CD14-positive monocyte (primary cell): ENCODE measurements at regions not wholly inside any gene's neighbourhood (a gene's known extent, or its start where the extent isn't known, plus 50 kb on each side); places are given as distances from the start of the nearest gene placed in this dataset.

ENCODE experiments used
- DNase-seq, 3 donors: peaks; one replicate each; pipeline ENCODE4 v3.0.0-alpha.2; 2011 to 2022
- H2AFZ ChIP-seq: 2 replicates; pipeline ENCODE4 v1.6.0; 2012; ENCODE audit warnings: mild to moderate bottlenecking, low read depth, low read length, inconsistent platforms; ENCODE audit not compliant: insufficient read depth, poor library complexity, severe bottlenecking
- H3K27ac ChIP-seq, 2 donors: 1 replicate in 1 of 2; 2 replicates in 1 of 2; pipeline ENCODE4 v1.5.1; 2012 to 2013; ENCODE audit warnings: low read length in 2 of 2, control low read depth in 1 of 2, inconsistent platforms in 1 of 2, low read depth in 1 of 2, mild to moderate bottlenecking in 1 of 2
- H3K27me3 ChIP-seq, 2 donors: one replicate each; pipeline versions ENCODE4 v1.6.0 to v1.6.1; 2011 to 2013; ENCODE audit warnings: low read length in 2 of 2; ENCODE audit not compliant: control insufficient read depth in 2 of 2, insufficient read depth in 2 of 2
- H3K36me3 ChIP-seq, 2 donors: replicated peaks in 1 of 2; 1 replicate in 1 of 2; 2 replicates in 1 of 2; pipeline versions ENCODE4 v1.5.1 to v1.6.1; 2012 to 2013; ENCODE audit warnings: low read length in 2 of 2, control low read depth in 1 of 2, inconsistent platforms in 1 of 2, mild to moderate bottlenecking in 1 of 2; ENCODE audit not compliant: insufficient read depth in 2 of 2, control insufficient read depth in 1 of 2
- H3K4me1 ChIP-seq, 2 donors: 1 replicate in 1 of 2; 2 replicates in 1 of 2; pipeline versions ENCODE4 v1.5.1 to v1.6.1; 2012 to 2013; ENCODE audit warnings: low read length in 2 of 2, control low read depth in 1 of 2, inconsistent platforms in 1 of 2, mild to moderate bottlenecking in 1 of 2, moderate library complexity in 1 of 2; ENCODE audit not compliant: insufficient read depth in 2 of 2, control insufficient read depth in 1 of 2
- H3K4me2 ChIP-seq: replicated peaks from 2 replicates; pipeline ENCODE3; 2012; ENCODE audit warnings: low read length, moderate library complexity, mild to moderate bottlenecking; ENCODE audit not compliant: poor library complexity, severe bottlenecking; ENCODE audit errors: extremely low read depth
- H3K4me3 ChIP-seq, 3 experiments: fragments of 200-600 bp in 1 of 3; sonication (generic) in 1 of 3; replicated peaks in 1 of 3; 1 replicate in 2 of 3; 2 replicates in 1 of 3; pipeline ENCODE4 v1.5.1; 2011 to 2013; ENCODE audit warnings: low read length in 3 of 3, mild to moderate bottlenecking in 3 of 3, control low read depth in 2 of 3, low read depth in 2 of 3, inconsistent platforms in 1 of 3, moderate library complexity in 1 of 3
- H3K79me2 ChIP-seq: 2 replicates; pipeline ENCODE4 v1.6.0; 2012; ENCODE audit warnings: mild to moderate bottlenecking, control low read depth, inconsistent platforms, low read length, moderate library complexity; ENCODE audit not compliant: insufficient read depth
- H3K9ac ChIP-seq: 2 replicates; pipeline ENCODE4 v1.6.0; 2017; ENCODE audit warnings: low read length, mild to moderate bottlenecking; ENCODE audit not compliant: insufficient read depth, poor library complexity, severe bottlenecking
- H3K9me3 ChIP-seq, 2 donors: replicated peaks in 1 of 2; 1 replicate in 1 of 2; 2 replicates in 1 of 2; pipeline versions ENCODE4 v1.5.1 to v1.6.1; 2012 to 2013; ENCODE audit warnings: low read length in 2 of 2, control low read depth in 1 of 2; ENCODE audit not compliant: control insufficient read depth in 1 of 2, insufficient read depth in 1 of 2
- H4K20me1 ChIP-seq: 2 replicates; pipeline ENCODE4 v1.6.0; 2012; ENCODE audit warnings: mild to moderate bottlenecking, low read length, control low read depth, moderate library complexity; ENCODE audit not compliant: insufficient read depth
- H3K27ac Mint-ChIP-seq, 7 donors: one replicate each; pipeline ENCODE4 v1.8.0; 2020; ENCODE audit warnings: mild to moderate bottlenecking in 7 of 7, mixed read lengths in 7 of 7, moderate library complexity in 6 of 7, inconsistent platforms in 2 of 7
- H3K27me3 Mint-ChIP-seq, 3 donors: one replicate each; pipeline ENCODE4 v1.8.0; 2021 to 2022; ENCODE audit warnings: low read depth in 3 of 3, mild to moderate bottlenecking in 3 of 3, mixed read lengths in 3 of 3, moderate library complexity in 3 of 3, inconsistent platforms in 1 of 3
- H3K36me3 Mint-ChIP-seq, 2 donors: one replicate each; pipeline ENCODE4 v1.8.0; 2020; ENCODE audit warnings: mixed read lengths in 2 of 2, inconsistent platforms in 1 of 2, mild to moderate bottlenecking in 1 of 2
- H3K4me1 Mint-ChIP-seq: one replicate; pipeline ENCODE4 v1.8.0; 2020; ENCODE audit warnings: mild to moderate bottlenecking, mixed read lengths
- H3K4me3 Mint-ChIP-seq, 2 donors: one replicate each; pipeline ENCODE4 v1.8.0; 2020; ENCODE audit warnings: mild to moderate bottlenecking in 2 of 2, mixed read lengths in 2 of 2, moderate library complexity in 1 of 2
- H3K9me3 Mint-ChIP-seq, 7 donors: one replicate each; pipeline ENCODE4 v1.8.0; 2020 to 2022; ENCODE audit warnings: mixed read lengths in 7 of 7, mild to moderate bottlenecking in 6 of 7, moderate library complexity in 6 of 7, inconsistent platforms in 2 of 7
- WGBS: methylation state at CpG from one replicate; pipeline ENCODE4 v1.1.5; 2013; ENCODE audit warnings: missing lambda C conversion rate; ENCODE audit not compliant: insufficient coverage; 5-methylcytosine and 5-hydroxymethylcytosine counted together
- intact Hi-C, 2 donors: fragments of 100-400 bp; cut with micrococcal nuclease; formaldehyde crosslinking; loops; one replicate each; pipeline versions ENCODE4 v1.15.0 to v1.15.1; 2023
- TF ChIP-seq, protein P1 (sequence below): fragments of 200-600 bp; IDR thresholded peaks from one replicate; pipeline ENCODE4 v1.8.0; 2022; ENCODE audit warnings: antibody characterized with exemption, mild to moderate bottlenecking

DNA sequence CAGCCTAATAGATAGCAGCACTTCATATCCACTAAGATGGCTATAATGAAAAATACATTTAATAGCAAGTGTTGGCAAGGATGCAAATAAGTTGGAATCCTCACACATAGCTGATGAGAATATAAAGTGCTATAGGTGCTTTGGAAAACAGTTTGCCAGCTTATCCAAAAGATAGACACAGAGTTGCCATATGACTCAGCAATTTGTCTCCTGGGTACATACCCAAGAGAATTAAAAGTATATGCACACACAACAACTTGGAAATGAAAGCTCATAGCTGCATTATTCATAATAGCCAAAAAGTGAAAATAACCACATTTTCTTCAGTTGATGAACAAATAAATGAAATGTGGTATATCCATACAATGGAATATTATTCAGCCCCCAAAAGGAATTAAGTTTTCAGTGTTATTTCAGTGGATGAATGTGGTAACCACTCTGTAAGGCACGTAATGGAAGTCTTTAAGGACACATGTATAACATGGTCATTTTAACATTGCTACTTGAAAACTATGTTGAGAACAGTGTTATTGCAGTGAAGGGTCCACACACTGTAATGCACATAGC is 320.9 kb upstream of the ADGRL3 start:
- Histone ChIP-seq H4K20me1 (no peaks in the 10 kb centered on the region), H3K79me2 (no peaks in the 10 kb centered on the region), H3K27ac (no peak overlapping the region), H3K4me3 (no peak overlapping the region), H3K27me3 (no peaks in the 10 kb centered on the region), H2AFZ (no peak overlapping the region), H3K9me3 (peaks cover 0 to 8% of the 10 kb centered on the region in 2 donors), H3K9ac (no peak overlapping the region), H3K4me1 (no peaks in the 10 kb centered on the region), H3K4me2 (no peak overlapping the region), H3K36me3 (no peaks in the 10 kb centered on the region)
- intact Hi-C loops: no loop called here
- no CpG with 5 or more reads among the region's 1 CpG for WGBS
- Mint-ChIP-seq H3K36me3 (no peaks in the 10 kb centered on the region), H3K4me3 (no peak overlapping the region), H3K4me1 (no peaks in the 10 kb centered on the region), H3K27me3 (peaks cover 0 to 2% (median 0%) of the 10 kb centered on the region in 3 donors), H3K27ac (no peak overlapping the region), H3K9me3 (peaks cover 0 to 6% (median 0%) of the 10 kb centered on the region in 7 donors)
- TF ChIP-seq, protein P1, sequence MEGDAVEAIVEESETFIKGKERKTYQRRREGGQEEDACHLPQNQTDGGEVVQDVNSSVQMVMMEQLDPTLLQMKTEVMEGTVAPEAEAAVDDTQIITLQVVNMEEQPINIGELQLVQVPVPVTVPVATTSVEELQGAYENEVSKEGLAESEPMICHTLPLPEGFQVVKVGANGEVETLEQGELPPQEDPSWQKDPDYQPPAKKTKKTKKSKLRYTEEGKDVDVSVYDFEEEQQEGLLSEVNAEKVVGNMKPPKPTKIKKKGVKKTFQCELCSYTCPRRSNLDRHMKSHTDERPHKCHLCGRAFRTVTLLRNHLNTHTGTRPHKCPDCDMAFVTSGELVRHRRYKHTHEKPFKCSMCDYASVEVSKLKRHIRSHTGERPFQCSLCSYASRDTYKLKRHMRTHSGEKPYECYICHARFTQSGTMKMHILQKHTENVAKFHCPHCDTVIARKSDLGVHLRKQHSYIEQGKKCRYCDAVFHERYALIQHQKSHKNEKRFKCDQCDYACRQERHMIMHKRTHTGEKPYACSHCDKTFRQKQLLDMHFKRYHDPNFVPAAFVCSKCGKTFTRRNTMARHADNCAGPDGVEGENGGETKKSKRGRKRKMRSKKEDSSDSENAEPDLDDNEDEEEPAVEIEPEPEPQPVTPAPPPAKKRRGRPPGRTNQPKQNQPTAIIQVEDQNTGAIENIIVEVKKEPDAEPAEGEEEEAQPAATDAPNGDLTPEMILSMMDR: no peak
- DNase-seq: no peak

DNA sequence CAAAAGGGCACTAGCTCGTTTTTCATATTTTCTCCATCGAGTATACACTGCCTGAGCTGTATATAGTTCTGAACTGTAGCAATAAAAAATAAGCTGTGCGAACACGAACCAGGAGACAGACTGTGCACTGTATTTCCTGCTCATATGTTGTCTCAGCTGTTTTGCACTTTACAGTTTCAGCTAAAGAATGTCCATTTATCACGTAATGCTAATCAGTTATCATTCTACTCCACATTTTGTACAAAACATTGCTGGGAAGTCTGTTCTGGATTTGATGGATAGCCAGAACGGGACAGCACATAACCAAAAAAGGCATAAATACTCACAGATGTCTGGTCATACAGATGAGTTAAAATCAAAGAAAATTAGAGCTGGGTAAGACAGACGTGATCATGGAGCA is 315.5 kb upstream of the ADGRL3 start:
- DNase-seq: no peak
- Mint-ChIP-seq H3K27me3 (peaks cover 0 to 1% (median 0%) of the 10 kb centered on the region in 3 donors), H3K27ac (no peak overlapping the region), H3K4me3 (no peak overlapping the region), H3K9me3 (peaks cover 0 to 8% (median 1%) of the 10 kb centered on the region in 7 donors), H3K4me1 (no peaks in the 10 kb centered on the region), H3K36me3 (no peaks in the 10 kb centered on the region)
- no peak overlapping the region for H3K27ac ChIP-seq
- no peaks in the 10 kb centered on the region for H3K79me2 ChIP-seq
- no peak overlapping the region for H3K4me3 ChIP-seq
- no peaks in the 10 kb centered on the region for H3K36me3 ChIP-seq
- H2AFZ ChIP-seq: no peak overlapping the region
- intact Hi-C loops: no loop called here
- no peaks in the 10 kb centered on the region for H4K20me1 ChIP-seq
- H3K4me1 ChIP-seq: no peaks in the 10 kb centered on the region
- no peaks in the 10 kb centered on the region for H3K27me3 ChIP-seq
- TF ChIP-seq, protein P1: no peak
- WGBS: 75% methylated on average over 4 of the region's 7 CpGs
- no peak overlapping the region for H3K4me2 ChIP-seq
- H3K9ac ChIP-seq: no peak overlapping the region
- H3K9me3 ChIP-seq: peaks cover 0 to 2% of the 10 kb centered on the region in 2 donors
